ENCODE measurements at regions not wholly inside any gene's neighbourhood (a gene's known extent, or its start where the extent isn't known, plus 50 kb on each side); places are given as distances from the start of the nearest gene placed in this dataset.

DNA sequence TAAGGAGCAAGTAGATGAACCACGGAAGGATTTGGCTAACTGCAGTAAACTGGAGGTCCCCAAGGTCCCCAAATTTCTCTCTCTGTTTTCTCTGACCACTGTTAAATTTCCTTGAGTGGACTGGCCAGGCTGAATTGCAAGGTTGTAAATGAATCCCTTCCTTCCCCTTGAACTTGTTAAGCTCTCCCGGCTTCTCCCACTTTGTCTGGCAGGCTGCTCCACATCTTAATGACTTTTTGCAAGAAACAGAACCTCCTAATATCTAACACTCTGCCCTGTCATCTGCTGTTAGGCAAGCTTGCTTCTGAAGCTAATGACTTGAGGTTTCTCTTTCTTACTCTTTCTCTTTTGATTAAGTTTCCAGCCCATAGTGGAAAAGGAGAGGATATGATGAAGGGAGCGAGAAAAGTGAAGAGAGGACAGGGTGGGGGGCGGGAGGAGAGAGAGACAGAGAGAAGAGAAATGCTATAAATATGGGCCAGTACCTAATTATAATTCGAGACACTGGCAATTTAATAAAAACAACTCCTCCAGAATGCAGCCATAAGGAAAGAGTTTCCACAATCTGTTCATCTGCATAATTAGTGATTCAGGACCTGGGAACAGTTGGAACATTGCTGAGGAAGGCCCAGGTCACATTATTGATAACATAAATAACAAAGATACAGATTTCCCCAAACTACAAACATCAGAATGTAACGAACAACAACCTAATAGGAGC lies 437.3 kb upstream of the MPDZ start:
- no peak for DNase-seq (ENCODE audit: low spot score)

DNA sequence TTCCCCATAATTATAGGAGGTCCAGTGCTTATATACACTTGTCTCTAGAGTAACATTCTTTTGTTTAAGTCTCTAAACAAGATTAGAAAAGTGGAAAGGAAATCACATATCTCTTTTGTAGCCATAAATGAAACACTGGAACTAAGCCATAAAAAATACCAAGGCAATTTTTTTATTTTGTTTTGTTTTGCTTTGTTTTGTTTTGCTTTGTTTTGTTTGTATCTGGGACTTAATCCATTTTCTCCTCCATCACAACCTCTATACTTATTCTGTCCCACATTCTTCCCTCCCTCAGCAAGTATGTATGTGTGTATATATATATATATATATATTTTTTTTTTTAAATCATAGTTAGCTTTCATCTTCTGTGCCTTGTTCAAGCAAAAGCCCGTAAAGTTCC lies 436.6 kb upstream of the MPDZ start:
- no peak for DNase-seq (ENCODE audit: low spot score)

DNA sequence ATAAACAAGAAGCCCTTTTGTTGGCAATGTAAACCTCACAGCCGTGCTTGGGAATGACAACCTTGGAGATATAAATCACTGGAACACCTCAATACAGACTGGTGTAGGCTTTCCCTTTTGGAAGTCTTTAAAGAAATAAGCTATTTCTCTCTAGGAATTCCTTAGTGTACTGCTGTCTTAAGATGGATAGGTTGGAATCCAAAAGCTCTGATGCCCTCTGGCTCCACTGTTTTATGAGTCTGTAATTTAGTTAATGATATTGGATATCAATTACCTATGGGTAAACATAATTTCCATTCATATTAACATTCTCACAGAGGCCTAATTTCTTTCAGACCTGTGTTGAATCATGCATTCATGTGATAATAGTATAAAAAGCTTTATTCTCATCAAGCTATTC lies 435.9 kb upstream of the MPDZ start:
- DNase-seq (ENCODE audit: low spot score), result no peak

DNA sequence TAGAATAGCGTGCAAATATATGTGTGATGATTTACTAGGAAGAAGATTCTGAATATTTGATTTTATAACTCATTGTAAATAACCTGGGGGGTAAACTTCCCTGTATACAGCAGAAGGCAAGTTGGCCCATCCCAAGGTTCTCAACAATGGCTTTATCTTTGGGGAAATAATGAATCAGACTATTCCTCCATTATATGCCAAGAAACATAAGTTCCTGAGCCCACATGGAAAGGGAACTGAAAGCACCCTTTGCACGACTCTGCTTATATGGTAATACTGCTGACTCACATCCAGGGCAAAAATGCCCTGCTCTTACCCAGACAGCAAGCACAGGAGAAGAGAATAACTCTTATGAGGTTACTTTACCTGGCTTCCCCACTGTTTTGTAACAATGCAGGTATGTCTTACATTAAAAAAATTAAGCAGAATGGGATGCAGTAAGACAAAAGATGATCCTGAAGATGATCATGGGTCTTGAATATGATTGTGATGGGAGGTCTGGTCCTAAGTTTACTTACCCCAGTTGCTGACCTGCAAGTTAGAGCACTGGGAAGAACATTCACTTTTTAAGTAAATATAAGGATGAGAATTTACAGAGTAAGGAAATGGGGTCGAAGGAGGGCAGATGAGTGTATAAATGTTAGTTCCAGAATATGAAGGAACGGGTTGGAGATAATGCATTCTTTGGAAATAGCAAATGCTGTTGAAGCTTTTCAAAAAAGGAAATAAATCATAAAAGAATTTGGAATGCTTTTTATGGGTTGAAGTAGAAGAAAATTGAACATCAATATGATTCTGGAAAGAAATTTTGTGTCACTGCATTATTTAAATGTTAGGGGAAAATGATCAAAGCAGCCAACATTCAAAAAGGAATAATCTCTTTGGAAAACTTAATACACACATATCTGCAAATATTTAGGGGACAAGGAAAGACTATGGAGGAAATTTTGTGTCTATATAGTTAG lies 428.4 kb upstream of the MPDZ start:
- DNase-seq (ENCODE audit: low spot score), result peak; percentile 68

DNA sequence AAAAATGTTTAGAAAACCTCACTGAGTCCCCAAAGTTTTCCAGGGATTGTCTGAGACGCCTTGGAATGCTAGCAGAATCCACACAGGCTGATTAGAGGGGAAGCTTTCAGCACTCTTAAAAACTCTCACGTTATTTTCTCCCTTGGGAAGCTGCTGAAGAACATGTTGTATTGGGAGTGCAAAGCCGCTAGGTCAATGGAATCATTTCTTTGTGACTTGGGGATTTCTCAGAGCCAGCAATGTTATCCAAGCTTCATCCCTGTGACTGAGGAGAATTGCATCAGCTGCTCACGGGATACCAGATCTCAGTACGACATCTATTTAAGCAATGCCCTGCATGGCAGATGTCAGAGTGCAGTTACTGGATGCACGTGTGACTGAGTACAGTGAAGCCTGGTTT lies 426.4 kb upstream of the MPDZ start:
- DNase-seq (ENCODE audit: low spot score), result no peak

DNA sequence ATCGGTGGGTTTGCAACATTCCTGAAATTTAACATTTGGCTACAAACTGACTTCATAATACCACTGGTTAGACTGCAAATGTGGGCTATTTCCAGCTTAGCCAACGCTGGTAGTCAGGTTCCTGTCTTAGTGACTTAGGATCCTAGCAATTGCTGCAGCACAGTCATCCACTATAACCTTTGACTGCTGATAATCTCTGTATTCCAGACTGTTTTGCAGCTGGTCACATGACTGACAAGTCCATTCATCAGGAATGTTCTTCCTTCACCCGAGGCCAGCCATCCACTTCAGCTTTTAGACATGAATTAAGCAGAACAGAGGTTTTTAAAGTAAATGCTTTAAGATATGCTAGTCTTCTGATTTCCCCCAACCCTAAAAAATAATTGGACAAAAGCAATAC lies 425.9 kb upstream of the MPDZ start:
- no peak for DNase-seq (ENCODE audit: low spot score)

DNA sequence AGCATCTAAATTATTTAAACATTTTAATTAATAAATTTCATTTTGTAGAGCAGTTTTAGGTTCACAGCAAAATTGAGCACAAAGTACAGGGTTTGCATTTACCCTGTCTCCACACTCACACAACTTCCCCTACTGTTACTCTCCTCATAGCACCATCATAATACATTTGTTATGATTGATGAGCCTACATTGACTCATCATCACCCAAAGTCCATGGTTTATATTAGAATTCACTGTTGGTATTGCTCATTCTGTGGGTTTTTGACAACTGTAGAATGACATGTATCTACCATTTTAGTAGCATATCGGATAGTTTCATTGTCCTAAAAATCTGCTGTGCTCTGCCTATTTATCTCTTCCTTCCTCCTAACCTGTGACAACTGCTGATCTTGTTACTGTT lies 411.1 kb upstream of the MPDZ start:
- DNase-seq (ENCODE audit: low spot score), result no peak

DNA sequence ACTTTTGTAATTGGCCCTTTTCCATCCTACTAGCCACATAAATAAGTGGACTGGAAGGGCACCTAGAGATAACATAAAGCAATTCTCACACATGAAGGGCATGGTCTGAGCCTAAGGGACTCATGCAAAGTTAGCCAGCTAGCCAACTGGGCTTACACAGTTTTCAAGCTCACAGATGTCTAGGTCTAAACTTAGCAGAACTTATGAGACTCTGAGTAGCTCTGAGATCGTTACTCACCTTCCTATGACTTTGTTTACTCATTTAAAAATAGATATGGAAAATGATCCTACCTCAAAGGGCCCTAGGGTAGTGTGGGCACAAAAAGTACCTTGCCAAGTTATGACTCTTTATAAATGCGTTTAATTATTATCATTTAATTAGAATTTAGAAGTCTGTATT lies 410.4 kb upstream of the MPDZ start:
- DNase-seq (ENCODE audit: low spot score), result no peak

DNA sequence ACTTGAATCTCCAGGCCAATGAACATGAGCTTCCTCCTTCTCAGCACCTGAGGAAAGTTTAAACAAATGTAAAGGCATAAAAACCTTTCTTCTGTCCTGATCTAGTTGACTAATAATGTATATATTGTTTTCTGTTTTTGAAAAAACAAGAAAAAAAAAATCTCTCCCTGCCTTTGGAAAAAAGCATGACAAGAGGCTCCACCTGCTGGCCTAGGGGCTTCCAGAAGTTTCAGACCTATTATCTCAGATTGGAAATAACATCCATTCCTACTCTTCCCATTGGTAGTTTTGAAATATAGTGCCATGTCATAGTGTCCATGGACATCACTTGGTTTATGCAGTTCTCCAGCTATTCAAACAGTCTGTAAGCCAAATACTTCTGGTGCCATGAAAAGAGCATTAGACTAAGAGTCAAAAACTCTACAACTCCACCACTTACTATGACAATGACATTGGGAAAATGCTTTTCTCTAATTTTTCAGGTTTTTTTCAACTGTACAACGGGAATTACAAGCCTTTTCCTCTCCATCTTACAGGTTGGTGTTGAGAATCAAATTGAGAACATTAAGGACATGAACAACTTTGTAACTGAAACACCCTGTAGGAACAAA lies 409.6 kb upstream of the MPDZ start:
- no peak for DNase-seq (ENCODE audit: low spot score)

DNA sequence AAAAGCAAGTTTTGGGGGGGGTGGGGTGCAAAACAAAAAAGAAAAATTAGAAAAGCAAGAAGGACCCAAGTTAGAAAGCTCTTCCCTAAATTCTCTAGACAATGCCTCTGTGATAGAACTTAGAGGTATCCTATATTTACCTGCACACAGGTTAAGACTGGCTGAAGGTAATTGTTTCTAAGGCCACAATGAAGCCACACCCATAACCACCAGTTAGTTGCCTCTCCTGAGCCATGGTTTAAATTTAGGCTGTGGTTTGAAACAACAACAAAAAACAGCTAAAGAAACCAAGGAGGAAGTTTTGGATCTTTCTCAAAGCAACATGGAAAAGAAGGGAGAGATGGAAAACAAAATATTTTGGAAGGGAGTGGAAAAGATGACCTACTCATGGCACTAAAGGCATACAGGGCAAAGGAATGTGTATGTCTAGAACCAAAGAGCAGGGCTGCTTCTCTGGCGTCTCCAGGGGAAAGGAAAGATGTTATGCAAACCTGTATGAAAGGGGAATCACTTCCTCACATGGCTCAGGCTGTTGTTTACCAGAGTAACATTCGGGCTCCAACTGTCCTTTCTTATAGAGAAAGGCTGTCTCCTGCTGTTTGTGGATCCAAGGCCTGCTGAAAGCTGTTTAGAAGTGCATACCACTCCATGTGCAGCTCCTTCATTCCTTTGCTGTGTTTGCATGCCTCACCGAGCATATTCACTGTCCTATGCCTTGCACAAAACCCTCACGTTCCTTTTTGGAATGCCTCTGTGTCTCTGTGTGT lies 408.9 kb upstream of the MPDZ start:
- no peak for DNase-seq (ENCODE audit: low spot score)

DNA sequence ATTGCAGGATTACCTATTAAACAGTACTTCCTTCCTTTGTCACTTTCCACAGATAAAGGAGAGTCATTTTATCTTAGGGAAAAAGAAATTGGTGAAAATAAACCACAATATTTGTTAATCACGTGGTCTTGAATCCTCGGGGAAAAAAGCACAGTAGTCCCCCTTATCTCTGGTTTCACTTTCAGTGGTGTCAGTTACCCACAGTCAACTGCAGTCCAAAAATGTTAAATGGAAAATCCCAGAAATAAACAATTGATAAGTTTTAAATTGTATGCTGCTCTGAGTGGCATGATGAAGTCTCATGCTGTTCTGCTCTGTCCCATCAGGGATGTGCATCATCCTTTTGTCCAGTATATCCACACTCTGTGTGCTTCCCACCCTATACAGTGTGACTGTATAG lies 405.2 kb upstream of the MPDZ start:
- DNase-seq (ENCODE audit: low spot score), result no peak

DNA sequence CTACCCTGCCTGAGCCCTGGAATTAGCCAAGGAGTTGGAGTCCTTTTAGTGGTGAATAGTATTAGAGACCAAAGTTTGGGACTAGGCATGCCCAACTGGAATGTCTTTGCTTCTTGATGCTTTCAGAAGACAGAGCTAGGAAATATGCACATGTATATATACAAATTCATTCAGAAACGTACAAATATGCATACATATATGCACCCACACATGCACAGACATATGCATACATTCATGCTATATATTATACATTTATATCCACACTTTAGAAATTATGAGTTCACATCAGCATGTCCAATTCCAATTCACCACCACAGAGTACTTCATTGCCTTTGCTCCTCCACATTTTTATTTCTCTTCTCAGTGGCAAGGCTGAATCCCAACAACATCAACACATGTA lies 398.3 kb upstream of the MPDZ start:
- DNase-seq (ENCODE audit: low spot score), result no peak

DNA sequence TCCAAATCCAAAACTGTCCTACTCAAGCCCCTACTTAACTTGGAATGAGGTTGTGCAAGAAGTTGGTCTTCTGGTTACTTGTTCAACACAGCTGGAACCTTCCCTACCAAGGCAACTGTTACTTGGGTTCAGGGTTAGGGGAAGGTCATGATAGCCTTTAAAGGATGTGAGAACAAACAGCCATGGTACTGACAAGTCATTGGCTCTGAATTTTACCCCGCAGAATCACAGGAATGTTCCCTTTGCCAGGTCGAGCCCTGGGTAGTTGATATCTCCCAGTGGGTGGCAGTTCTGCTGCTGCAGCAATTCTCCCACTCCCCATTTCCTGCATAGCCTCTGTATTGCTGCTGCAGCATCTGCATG lies 396.1 kb upstream of the MPDZ start:
- DNase-seq (ENCODE audit: low spot score), result no peak

DNA sequence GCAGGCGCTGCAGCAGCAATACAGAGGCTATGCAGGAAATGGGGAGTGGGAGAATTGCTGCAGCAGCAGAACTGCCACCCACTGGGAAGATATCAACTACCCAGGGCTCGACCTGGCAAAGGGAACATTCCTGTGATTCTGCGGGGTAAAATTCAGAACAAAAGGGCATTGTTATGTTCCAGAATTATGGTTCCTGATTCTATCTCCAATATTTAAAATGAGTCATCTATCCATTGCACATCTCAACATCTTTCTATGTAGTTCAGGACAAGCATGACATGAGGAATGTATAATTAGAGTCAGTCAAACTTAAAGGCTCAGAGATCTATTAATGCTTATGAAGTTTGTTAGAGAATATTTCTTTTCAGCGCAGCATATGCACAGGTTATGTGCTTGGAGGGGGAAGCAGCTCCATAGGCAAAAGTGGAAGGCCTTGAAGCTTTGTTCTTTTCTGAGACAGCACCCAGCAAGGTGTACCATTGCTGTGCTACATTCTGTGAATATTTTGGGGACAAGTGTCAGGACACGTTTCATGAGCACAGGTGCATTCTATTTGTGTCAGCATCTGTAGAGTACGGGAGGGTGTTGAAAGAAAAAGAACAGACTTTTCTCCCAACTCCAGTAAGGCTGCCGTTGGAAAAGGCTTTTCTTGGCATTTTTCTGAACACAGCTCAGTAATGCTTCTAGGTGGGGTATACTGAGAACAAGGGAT lies 395.6 kb upstream of the MPDZ start:
- no peak for DNase-seq (ENCODE audit: low spot score)

DNA sequence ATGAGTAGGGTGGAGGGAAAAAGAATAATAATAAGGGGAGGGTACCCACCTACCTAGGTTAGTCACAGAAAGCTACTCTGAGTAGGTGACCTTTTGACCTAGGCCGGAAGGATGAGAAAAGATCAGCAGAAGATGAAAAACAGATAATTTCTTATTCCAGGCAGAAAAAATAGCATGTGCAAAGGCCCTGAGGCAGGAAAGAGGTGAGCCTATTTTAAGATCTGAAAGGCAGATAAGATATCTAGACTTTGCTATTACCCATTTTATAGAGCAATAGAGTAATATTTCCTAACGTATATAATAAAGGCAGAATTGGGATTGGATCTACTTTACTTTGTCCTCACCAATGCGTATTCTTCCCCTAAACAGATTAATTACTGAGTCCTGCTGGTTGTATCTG lies 393.9 kb upstream of the MPDZ start:
- DNase-seq (ENCODE audit: low spot score), result no peak

DNA sequence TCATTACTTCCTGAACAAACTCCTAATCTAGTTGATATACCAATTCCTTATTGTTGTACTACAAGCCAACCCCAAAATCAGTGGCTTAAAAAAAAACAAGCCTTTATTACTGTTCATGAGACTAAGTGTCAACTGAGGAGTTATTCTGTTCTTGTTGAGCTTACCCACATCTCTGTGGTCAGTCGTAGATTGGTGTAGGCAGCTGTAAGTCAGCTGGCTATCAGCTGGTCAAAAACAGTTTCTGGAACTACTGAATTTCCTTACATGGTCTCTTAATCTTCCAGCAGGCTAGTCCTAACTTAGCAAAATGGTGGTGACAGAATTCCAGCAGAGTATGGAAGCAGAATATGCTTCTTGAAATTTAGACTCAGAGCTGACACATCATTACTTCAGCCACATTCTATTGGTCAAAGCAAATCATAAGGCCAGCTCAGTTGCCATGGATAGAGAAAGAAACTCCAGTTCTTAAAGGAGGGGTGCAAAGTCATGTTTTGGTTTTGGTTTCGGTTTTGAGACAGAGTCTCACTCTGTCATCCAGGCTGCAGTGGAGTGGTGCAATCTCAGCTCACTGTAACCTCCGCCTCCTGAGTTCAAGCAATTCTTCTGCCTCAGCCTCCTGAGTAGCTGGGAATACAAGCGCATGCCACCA lies 386.1 kb upstream of the MPDZ start:
- DNase-seq (ENCODE audit: low spot score), result no peak

DNA sequence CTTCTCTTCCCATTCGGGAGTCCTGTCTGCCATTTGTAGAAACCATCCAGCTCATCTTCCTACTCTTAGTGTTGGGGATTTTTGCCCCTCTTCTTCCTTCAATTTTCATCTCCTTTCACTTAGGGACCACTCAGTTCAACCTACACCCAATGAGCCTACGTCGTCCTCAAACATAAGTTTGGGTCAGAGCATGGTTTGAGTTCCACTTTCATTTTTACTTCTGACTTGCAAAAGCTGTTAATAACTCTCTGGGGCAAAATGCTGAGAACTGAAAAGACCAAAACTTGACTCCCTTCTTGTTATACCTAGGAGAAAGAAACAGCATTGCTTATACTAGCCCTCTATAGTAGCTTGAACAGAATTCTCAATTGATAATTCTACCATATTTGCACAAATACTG lies 381.5 kb upstream of the MPDZ start:
- no peak for DNase-seq (ENCODE audit: low spot score)

DNA sequence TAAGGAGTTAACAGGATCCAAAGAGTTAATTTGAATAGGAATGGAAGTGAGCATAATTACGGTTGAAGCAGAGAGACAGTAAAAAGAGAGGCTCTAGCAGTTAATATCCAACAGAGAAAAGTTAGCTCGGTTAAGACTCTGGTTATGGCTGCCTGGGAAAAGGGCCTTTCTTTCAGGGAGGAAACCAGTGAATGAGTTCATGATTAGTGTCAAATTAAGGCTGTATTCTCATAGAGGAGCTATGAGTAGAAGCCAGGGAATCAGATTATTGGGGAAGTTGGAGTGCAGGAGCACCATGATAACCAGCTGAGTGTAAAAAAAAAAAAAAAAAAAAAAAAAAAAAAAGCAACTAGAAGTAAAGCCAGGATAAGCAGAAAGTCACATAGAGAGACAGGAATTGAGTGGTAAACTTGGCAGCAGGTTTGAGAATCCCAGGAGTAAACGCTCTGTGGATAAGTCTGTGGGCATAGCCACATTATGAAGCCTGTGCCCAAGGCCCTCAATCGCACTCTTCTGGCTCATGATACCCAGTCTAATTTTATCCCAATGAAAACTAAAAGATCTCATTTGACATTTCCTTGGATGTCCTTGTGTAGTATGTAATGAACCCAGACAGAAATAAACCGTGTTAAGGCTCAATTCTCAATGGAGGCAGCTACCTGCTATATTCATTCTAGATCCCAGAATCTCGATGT lies 372.6 kb upstream of the MPDZ start:
- DNase-seq (ENCODE audit: low spot score), result no peak

DNA sequence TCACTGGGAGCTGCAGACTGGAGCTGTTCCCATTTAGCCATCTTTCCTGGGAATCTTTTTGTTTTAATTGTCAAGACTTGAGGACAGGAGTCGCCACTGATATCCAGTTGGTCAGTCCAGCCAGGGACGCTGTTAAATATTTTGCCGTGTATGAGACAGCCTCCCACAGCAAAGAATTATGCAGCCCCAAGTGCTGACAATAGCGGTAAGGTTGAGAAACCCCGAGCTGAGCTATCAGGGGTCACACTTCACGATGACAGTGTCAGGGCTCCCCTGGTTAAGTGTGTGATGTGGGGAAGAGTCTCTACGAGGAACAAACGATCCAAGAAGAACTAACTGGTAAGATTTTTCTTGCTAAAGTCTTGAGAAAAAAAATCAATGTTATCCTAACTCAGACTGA lies 372.0 kb upstream of the MPDZ start:
- DNase-seq (ENCODE audit: low spot score), result no peak

DNA sequence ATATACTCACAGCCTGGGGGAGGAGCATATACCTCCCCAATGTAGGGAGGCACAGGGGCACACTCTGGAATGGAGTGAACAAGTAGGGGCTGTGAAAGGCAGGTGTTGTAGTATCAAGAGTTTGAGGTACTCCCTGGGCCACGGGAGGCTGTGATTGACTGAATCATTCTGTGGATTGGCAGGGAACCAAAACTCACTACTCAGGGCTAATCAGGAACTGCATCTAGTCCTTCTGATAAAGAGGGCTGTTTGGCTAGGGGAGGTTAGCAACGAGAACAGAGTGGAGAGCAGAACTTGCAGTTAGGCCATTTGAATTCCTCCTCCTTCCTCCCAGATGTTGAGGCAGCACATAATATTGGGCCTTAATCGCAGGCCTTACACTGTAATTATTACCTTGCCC lies 369.2 kb upstream of the MPDZ start:
- DNase-seq (ENCODE audit: low spot score), result no peak

DNA sequence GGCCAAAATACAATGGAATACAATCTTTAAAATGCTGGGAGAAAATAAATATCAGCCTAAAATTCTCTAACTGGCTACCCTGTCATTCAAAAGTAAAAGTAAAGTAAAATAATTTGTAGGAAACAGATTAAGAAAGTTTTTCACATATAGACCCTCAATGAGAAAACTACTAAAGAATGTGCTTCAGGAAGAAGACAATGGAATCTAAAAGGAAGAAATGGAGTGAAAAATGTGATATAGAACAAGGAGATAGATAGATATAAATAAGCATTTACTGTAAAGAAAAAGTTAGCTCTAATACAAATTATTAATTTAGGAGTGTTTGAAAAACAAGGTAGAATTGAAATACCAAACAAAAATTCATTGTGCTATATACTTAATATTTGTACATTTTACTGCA lies 368.6 kb upstream of the MPDZ start:
- no peak for DNase-seq (ENCODE audit: low spot score)
